H9 (cell line): ENCODE measurements at regions not wholly inside any gene's neighbourhood (a gene's known extent, or its start where the extent isn't known, plus 50 kb on each side); places are given as distances from the start of the nearest gene placed in this dataset.

Experiments
- DNase-seq: peaks from one replicate; pipeline ENCODE4 v3.0.0-alpha.2; 2017
- H2AFZ ChIP-seq: one replicate; pipeline ENCODE4 v1.6.1; 2013; ENCODE audit warnings: mild to moderate bottlenecking, low read length, control low read depth, moderate library complexity
- H2AK5ac ChIP-seq: 2 replicates; pipeline ENCODE4 v1.6.1; 2013; ENCODE audit warnings: low read length, control low read depth, mixed read lengths; ENCODE audit not compliant: insufficient read length
- H2BK120ac ChIP-seq: one replicate; pipeline ENCODE4 v1.6.1; 2013; ENCODE audit warnings: low read depth, mild to moderate bottlenecking, low read length, control low read depth, inconsistent platforms; ENCODE audit not compliant: poor library complexity, severe bottlenecking
- H2BK12ac ChIP-seq: 2 replicates; pipeline ENCODE4 v1.6.1; 2013; ENCODE audit warnings: low read length, control low read depth, mixed read lengths, low read depth; ENCODE audit not compliant: insufficient read length
- H2BK15ac ChIP-seq: 2 replicates; pipeline ENCODE4 v1.6.1; 2013; ENCODE audit warnings: low read depth, low read length, control low read depth
- H2BK20ac ChIP-seq: one replicate; pipeline ENCODE4 v1.6.1; 2013; ENCODE audit warnings: low read depth, mild to moderate bottlenecking, low read length, control low read depth, inconsistent platforms; ENCODE audit not compliant: poor library complexity, severe bottlenecking
- H2BK5ac ChIP-seq: 2 replicates; pipeline ENCODE4 v1.6.1; 2013; ENCODE audit warnings: low read length, control low read depth, mixed read lengths; ENCODE audit not compliant: insufficient read length
- H3K14ac ChIP-seq: 2 replicates; pipeline ENCODE4 v1.6.1; 2013; ENCODE audit warnings: low read length, control low read depth; ENCODE audit not compliant: insufficient read depth
- H3K18ac ChIP-seq: 2 replicates; pipeline ENCODE4 v1.6.1; 2013; ENCODE audit warnings: low read depth, mild to moderate bottlenecking, mixed read lengths, low read length, control low read depth; ENCODE audit not compliant: insufficient read length
- H3K23ac ChIP-seq: 2 replicates; pipeline ENCODE4 v1.6.1; 2013; ENCODE audit warnings: low read length, control low read depth, mixed read lengths, low read depth; ENCODE audit not compliant: insufficient read length
- H3K23me2 ChIP-seq: 2 replicates; pipeline ENCODE4 v1.6.1; 2013; ENCODE audit warnings: low read depth, mild to moderate bottlenecking, mixed read lengths, low read length, control low read depth; ENCODE audit not compliant: insufficient read length, poor library complexity, severe bottlenecking
- H3K27ac ChIP-seq: 2 replicates; pipeline ENCODE4 v1.5.1; 2013; ENCODE audit warnings: low read length, control low read depth, mixed read lengths, low read depth; ENCODE audit not compliant: insufficient read length
- H3K27me3 ChIP-seq: 2 replicates; pipeline ENCODE4 v1.6.1; 2013; ENCODE audit warnings: low read length, control low read depth, inconsistent platforms; ENCODE audit not compliant: insufficient read depth
- H3K4ac ChIP-seq: 2 replicates; pipeline ENCODE4 v1.6.1; 2013; ENCODE audit warnings: low read depth, mild to moderate bottlenecking, control low read depth, inconsistent platforms, low read length, moderate library complexity
- H3K4me1 ChIP-seq: 2 replicates; pipeline ENCODE4 v1.6.1; 2013; ENCODE audit warnings: low read length, control low read depth, inconsistent platforms; ENCODE audit not compliant: insufficient read depth
- H3K4me2 ChIP-seq: 2 replicates; pipeline ENCODE4 v1.6.1; 2013; ENCODE audit warnings: low read length, control low read depth, mixed read lengths; ENCODE audit not compliant: insufficient read length, insufficient read depth
- H3K56ac ChIP-seq: 2 replicates; pipeline ENCODE4 v1.6.1; 2013; ENCODE audit warnings: low read depth, mild to moderate bottlenecking, mixed read lengths, low read length, control low read depth; ENCODE audit not compliant: insufficient read length
- H3K79me1 ChIP-seq: 2 replicates; pipeline ENCODE4 v1.6.1; 2013; ENCODE audit warnings: low read depth, mild to moderate bottlenecking, moderate library complexity, low read length, control low read depth, inconsistent platforms; ENCODE audit not compliant: insufficient read depth, poor library complexity, severe bottlenecking
- H3K79me2 ChIP-seq: 2 replicates; pipeline ENCODE4 v1.6.1; 2013; ENCODE audit warnings: low read length, control low read depth, inconsistent platforms; ENCODE audit not compliant: insufficient read depth
- H3K9ac ChIP-seq: 2 replicates; pipeline ENCODE4 v1.6.1; 2013; ENCODE audit warnings: low read length, control low read depth, mixed read lengths; ENCODE audit not compliant: insufficient read length; ENCODE audit errors: extremely low read depth
- H3K9me3 ChIP-seq: one replicate; pipeline ENCODE4 v1.6.1; 2013; ENCODE audit warnings: low read depth, low read length, inconsistent platforms; ENCODE audit not compliant: control insufficient read depth
- H3T11ph ChIP-seq: one replicate; pipeline ENCODE4 v1.6.1; 2013; ENCODE audit warnings: mild to moderate bottlenecking, low read length, control low read depth, inconsistent platforms
- H4K20me1 ChIP-seq: one replicate; pipeline ENCODE4 v1.6.1; 2013; ENCODE audit not compliant: control insufficient read depth, insufficient read length, insufficient read depth
- H4K5ac ChIP-seq: 2 replicates; pipeline ENCODE4 v1.6.1; 2013; ENCODE audit warnings: low read depth, mild to moderate bottlenecking, mixed read lengths, low read length, control low read depth; ENCODE audit not compliant: insufficient read length
- H4K8ac ChIP-seq: replicated peaks from 2 replicates; pipeline ENCODE4 v1.6.1; 2013; ENCODE audit warnings: low read length, control low read depth, mixed read lengths, low read depth; ENCODE audit not compliant: insufficient read length
- H4K91ac ChIP-seq: 2 replicates; pipeline ENCODE4 v1.6.1; 2013; ENCODE audit warnings: low read depth, mild to moderate bottlenecking, moderate library complexity, mixed read lengths, low read length, control low read depth; ENCODE audit not compliant: insufficient read length
- H3K27ac Mint-ChIP-seq, 3 experiments: 2 replicates in 2 of 3; 3 replicates in 1 of 3; pipeline ENCODE4 v1.8.0; 2020 to 2021; ENCODE audit warnings: mixed read lengths in 3 of 3, mild to moderate bottlenecking in 1 of 3, moderate library complexity in 1 of 3
- H3K27me3 Mint-ChIP-seq: 2 replicates; pipeline ENCODE4 v1.8.0; 2021; ENCODE audit warnings: low read depth, mild to moderate bottlenecking, moderate library complexity, mixed read lengths
- H3K36me3 Mint-ChIP-seq, 3 experiments: 2 replicates in 2 of 3; 3 replicates in 1 of 3; pipeline ENCODE4 v1.8.0; 2020 to 2021; ENCODE audit warnings: low read depth in 3 of 3, mixed read lengths in 3 of 3; ENCODE audit not compliant: insufficient read depth in 1 of 3
- H3K4me1 Mint-ChIP-seq, 2 experiments: 2 replicates each; pipeline ENCODE4 v1.8.0; 2020; ENCODE audit warnings: mixed read lengths in 2 of 2
- H3K4me3 Mint-ChIP-seq, 2 experiments: 2 replicates in 1 of 2; 3 replicates in 1 of 2; pipeline ENCODE4 v1.8.0; 2020 to 2021; ENCODE audit warnings: mild to moderate bottlenecking in 2 of 2, mixed read lengths in 2 of 2, moderate library complexity in 1 of 2
- H3K9me3 Mint-ChIP-seq, 2 experiments: 2 replicates in 1 of 2; 3 replicates in 1 of 2; pipeline ENCODE4 v1.8.0; 2020; ENCODE audit warnings: mild to moderate bottlenecking in 2 of 2, mixed read lengths in 2 of 2, moderate library complexity in 1 of 2
- CTCF ChIP-seq: fragments of 200-600 bp; sonication (generic); conservative IDR thresholded peaks from 3 replicates; pipeline ENCODE4 v1.8.0; 2021; ENCODE audit warnings: antibody characterized with exemption, mild to moderate bottlenecking
- WGBS: extraction: QIAGEN DNeasy Blood & Tissue Kit; methylation state at CpG from one replicate; pipeline ENCODE4 v1.1.7; 2013; ENCODE audit warnings: missing lambda C conversion rate, low lambda C conversion rate, mixed read lengths; ENCODE audit not compliant: insufficient read length; ENCODE audit errors: extremely low coverage; 5-methylcytosine and 5-hydroxymethylcytosine counted together

GRCh38 chr9:86721226-86721781 lies 226.0 kb downstream of the GAS1 start:
- Histone ChIP-seq H3K4ac (no peak overlapping the region), H3T11ph (no peak overlapping the region), H3K4me1 (peaks cover 4% of the 10 kb centered on the region; the same call in 1 of the 2 replicates), H2AFZ (peak overlapping the region; percentile 29), H2BK5ac (no peak overlapping the region), H3K23me2 (no peaks in the 10 kb centered on the region), H3K4me2 (no peak overlapping the region), H3K9me3 (no peaks in the 10 kb centered on the region), H2BK120ac (no peak overlapping the region), H4K5ac (no peak overlapping the region), H4K91ac (no peak overlapping the region), H3K27me3 (no peaks in the 10 kb centered on the region), H3K14ac (no peak overlapping the region), H3K18ac (no peak overlapping the region), H3K9ac (no peak overlapping the region), H3K56ac (no peak overlapping the region), H2AK5ac (no peak overlapping the region), H4K20me1 (no peaks in the 10 kb centered on the region), H3K27ac (no peak overlapping the region), H2BK15ac (no peak overlapping the region), H3K79me2 (no peaks in the 10 kb centered on the region), H2BK12ac (no peak overlapping the region), H4K8ac (no peak overlapping the region), H2BK20ac (no peak overlapping the region), H3K79me1 (no peaks in the 10 kb centered on the region), H3K23ac (no peak overlapping the region)
- H3K4me3 Mint-ChIP-seq = no peak overlapping the region
- DNase-seq = peak; percentile 37
- peak overlapping the region in 1 of 3 experiments; percentile 44; a peak in 1 of 7 replicates for H3K27ac Mint-ChIP-seq
- H3K4me1 Mint-ChIP-seq = peaks cover 13 to 20% of the 10 kb centered on the region in 2 experiments
- no peaks in the 10 kb centered on the region for H3K9me3 Mint-ChIP-seq
- H3K36me3 Mint-ChIP-seq = no peaks in the 10 kb centered on the region
- no peak for TF ChIP-seq CTCF
- 0 out of 2 replicates have a peak, but pooled peaks cover under 1% of the 10 kb centered on the region for H3K27me3 Mint-ChIP-seq
- WGBS = no CpG with 5 or more reads among the region's 5 CpGs
